ENCODE measurements at regions not wholly inside any gene's neighbourhood (a gene's known extent, or its start where the extent isn't known, plus 50 kb on each side); places are given as distances from the start of the nearest gene placed in this dataset.

DNA sequence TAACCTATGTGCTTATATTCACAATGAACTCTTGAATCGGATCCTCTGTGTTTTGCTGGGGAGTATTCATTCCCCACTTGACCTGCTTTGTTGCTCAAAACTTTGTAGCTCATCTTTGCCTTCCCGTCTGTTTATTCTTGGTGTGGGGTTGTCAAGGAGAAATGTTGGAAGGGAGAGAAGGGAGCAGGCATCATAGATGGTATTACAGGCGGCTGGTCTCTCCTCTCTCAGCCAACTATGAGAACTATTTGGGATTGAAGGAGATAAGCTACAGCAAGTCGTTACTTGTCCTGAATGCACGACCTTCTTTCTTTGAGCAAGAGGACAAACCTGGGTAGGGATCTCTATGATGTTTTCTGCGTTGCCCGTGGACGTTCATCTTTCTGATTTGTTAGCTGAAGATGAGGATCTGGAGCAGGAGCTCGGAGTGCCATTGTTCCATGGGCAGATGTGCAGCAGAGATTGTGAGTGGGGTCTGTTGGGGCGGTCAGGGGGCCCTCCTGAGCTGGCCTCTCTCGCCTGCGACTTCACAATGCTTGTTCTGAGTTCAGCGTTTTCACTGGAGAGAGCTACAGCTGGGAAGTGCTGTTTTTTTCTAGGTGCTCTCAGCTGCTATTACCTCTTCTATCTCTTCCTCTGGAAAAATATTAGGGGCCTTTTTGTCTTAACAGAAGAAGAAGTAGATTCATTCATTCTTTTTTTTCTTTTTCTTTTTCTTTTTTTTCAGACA, 126.9 kb upstream of the KLF6 start (continued):
- no peak for TF ChIP-seq FOXA1 (IDR thresholded peaks at IDR 0.05)
- TF ChIP-seq, protein P1, sequence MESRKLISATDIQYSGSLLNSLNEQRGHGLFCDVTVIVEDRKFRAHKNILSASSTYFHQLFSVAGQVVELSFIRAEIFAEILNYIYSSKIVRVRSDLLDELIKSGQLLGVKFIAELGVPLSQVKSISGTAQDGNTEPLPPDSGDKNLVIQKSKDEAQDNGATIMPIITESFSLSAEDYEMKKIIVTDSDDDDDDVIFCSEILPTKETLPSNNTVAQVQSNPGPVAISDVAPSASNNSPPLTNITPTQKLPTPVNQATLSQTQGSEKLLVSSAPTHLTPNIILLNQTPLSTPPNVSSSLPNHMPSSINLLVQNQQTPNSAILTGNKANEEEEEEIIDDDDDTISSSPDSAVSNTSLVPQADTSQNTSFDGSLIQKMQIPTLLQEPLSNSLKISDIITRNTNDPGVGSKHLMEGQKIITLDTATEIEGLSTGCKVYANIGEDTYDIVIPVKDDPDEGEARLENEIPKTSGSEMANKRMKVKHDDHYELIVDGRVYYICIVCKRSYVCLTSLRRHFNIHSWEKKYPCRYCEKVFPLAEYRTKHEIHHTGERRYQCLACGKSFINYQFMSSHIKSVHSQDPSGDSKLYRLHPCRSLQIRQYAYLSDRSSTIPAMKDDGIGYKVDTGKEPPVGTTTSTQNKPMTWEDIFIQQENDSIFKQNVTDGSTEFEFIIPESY (IDR thresholded peaks at IDR 0.05), result no peak

DNA sequence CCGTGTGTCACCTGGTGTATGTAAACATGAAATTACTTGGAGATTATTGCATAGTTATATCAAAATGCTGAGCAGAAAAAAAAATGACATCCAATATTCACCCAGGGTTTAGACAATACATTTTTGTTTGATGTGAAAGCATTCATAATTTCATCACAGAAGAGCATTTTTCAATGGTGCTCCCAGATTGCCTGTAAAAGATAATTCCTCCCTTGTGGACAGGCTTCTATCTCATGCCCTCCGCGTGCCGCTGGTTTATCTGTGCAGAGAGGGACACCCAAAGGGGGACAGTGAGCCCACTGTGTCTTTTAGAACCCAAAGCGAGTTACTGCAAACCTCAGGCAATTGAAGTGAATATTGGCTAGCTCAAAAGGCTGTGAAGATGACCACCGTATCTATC, 126.2 kb upstream of the KLF6 start:
- no peak overlapping the region for H3K4me3 ChIP-seq (ENCODE audit: low read depth in 1 of 3, low read length in 3 of 3)
- no peaks in the 10 kb centered on the region for H3K9me3 ChIP-seq (ENCODE audit: control insufficient read depth in 4 of 4, low read length in 3 of 4)
- TF ChIP-seq GABPA (IDR thresholded peaks at IDR 0.05 in 1 of 2, conservative IDR thresholded peaks at IDR 0.05 in 1 of 2) (no peak), EGR1 (IDR thresholded peaks at IDR 0.05; ENCODE audit: low read depth in 2 of 2) (no peak), RXRA (IDR thresholded peaks at IDR 0.05) (no peak), RAD21 (IDR thresholded peaks at IDR 0.05) (no peak), JUND (IDR thresholded peaks at IDR 0.05) (no peak), FOXA2 (IDR thresholded peaks at IDR 0.05) (no peak), YY1 (IDR thresholded peaks at IDR 0.05) (no peak), FOXA1 (IDR thresholded peaks at IDR 0.05) (no peak), HNF4G (IDR thresholded peaks at IDR 0.05) (no peak), HNF4A (conservative IDR thresholded peaks at IDR 0.05) (no peak), TAF1 (conservative IDR thresholded peaks at IDR 0.05) (no peak), SP1 (IDR thresholded peaks at IDR 0.05) (no peak), NR2F2 (IDR thresholded peaks at IDR 0.05) (no peak)
- TF ChIP-seq, protein P2, sequence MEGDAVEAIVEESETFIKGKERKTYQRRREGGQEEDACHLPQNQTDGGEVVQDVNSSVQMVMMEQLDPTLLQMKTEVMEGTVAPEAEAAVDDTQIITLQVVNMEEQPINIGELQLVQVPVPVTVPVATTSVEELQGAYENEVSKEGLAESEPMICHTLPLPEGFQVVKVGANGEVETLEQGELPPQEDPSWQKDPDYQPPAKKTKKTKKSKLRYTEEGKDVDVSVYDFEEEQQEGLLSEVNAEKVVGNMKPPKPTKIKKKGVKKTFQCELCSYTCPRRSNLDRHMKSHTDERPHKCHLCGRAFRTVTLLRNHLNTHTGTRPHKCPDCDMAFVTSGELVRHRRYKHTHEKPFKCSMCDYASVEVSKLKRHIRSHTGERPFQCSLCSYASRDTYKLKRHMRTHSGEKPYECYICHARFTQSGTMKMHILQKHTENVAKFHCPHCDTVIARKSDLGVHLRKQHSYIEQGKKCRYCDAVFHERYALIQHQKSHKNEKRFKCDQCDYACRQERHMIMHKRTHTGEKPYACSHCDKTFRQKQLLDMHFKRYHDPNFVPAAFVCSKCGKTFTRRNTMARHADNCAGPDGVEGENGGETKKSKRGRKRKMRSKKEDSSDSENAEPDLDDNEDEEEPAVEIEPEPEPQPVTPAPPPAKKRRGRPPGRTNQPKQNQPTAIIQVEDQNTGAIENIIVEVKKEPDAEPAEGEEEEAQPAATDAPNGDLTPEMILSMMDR (IDR thresholded peaks at IDR 0.05; ENCODE audit: low read depth, low read length, missing input control), result no peak
- TF ChIP-seq, protein P1 (IDR thresholded peaks at IDR 0.05), result no peak
- TF ChIP-seq, protein P3, sequence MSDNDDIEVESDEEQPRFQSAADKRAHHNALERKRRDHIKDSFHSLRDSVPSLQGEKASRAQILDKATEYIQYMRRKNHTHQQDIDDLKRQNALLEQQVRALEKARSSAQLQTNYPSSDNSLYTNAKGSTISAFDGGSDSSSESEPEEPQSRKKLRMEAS (IDR thresholded peaks at IDR 0.05), result no peak
- TF ChIP-seq, protein P4, sequence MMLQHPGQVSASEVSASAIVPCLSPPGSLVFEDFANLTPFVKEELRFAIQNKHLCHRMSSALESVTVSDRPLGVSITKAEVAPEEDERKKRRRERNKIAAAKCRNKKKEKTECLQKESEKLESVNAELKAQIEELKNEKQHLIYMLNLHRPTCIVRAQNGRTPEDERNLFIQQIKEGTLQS (IDR thresholded peaks at IDR 0.05), result no peak
- 87% methylated on average over 6 of the region's 6 CpGs for WGBS
- no peaks in the 10 kb centered on the region for H3K36me3 ChIP-seq (ENCODE audit: control insufficient read depth in 4 of 4, insufficient read depth in 3 of 4, low read depth in 1 of 4, low read length in 3 of 4)
- no peaks in the 10 kb centered on the region for H3K27me3 ChIP-seq (ENCODE audit: control insufficient read depth in 4 of 4, insufficient read depth in 4 of 4, low read length in 3 of 4)
- no peaks in the 10 kb centered on the region for H3K4me1 ChIP-seq (ENCODE audit: control insufficient read depth in 4 of 4, insufficient read depth in 4 of 4, low read length in 3 of 4)
- no peak for DNase-seq (ENCODE audit: low spot score)
- no peak overlapping the region for H3K27ac ChIP-seq (ENCODE audit: low read depth in 1 of 2, low read length in 2 of 2)
- H3K9ac ChIP-seq (ENCODE audit: low read depth in 1 of 2, low read length in 2 of 2), result no peak overlapping the region

All from liver (tissue), 8 donors.